ENCODE measurements at regions not wholly inside any gene's neighbourhood (a gene's known extent, or its start where the extent isn't known, plus 50 kb on each side); places are given as distances from the start of the nearest gene placed in this dataset.

DNA sequence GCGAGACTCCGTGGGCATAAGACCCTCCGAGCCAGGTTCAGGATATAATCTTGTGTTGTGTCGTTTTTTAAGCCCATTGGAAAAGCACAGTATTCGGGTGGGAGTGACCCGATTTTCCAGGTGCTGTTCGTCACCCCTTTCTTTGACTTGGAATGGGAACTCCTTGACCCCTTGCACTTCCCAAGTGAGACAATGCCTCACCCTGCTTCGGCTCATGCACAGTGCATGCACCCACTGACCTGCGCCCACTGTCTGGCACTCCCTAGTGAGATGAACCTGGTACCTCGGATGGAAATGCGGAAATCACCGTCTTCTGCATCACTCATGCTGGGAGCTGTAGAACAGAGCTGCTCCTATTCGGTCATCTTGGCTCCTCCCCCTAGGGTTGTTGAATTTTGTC is 307.7 kb upstream of the DEFB115 start:
- TF ChIP-seq, protein P1, sequence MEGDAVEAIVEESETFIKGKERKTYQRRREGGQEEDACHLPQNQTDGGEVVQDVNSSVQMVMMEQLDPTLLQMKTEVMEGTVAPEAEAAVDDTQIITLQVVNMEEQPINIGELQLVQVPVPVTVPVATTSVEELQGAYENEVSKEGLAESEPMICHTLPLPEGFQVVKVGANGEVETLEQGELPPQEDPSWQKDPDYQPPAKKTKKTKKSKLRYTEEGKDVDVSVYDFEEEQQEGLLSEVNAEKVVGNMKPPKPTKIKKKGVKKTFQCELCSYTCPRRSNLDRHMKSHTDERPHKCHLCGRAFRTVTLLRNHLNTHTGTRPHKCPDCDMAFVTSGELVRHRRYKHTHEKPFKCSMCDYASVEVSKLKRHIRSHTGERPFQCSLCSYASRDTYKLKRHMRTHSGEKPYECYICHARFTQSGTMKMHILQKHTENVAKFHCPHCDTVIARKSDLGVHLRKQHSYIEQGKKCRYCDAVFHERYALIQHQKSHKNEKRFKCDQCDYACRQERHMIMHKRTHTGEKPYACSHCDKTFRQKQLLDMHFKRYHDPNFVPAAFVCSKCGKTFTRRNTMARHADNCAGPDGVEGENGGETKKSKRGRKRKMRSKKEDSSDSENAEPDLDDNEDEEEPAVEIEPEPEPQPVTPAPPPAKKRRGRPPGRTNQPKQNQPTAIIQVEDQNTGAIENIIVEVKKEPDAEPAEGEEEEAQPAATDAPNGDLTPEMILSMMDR (IDR thresholded peaks at IDR 0.05; ENCODE audit: low read depth, low read length) = no peak
- no peak for TF ChIP-seq EZH2phosphoT487 (IDR thresholded peaks at IDR 0.05; ENCODE audit: low read depth)
